Ishikawa (cell line): ENCODE measurements at regions not wholly inside any gene's neighbourhood (a gene's known extent, or its start where the extent isn't known, plus 50 kb on each side); places are given as distances from the start of the nearest gene placed in this dataset.

Experiments used
- CEBPB ChIP-seq: IDR thresholded peaks from 2 replicates; pipeline ENCODE4 v1.6.1; 2012
- CREB1 ChIP-seq: IDR thresholded peaks from 2 replicates; pipeline ENCODE4 v1.6.1; 2012; ENCODE audit warnings: low read depth
- EGR1 ChIP-seq: IDR thresholded peaks from 2 replicates; pipeline ENCODE4 v1.6.1; 2012
- EP300 ChIP-seq: IDR thresholded peaks from 2 replicates; pipeline ENCODE4 v1.6.1; 2012; ENCODE audit warnings: borderline replicate concordance
- FOXM1 ChIP-seq: IDR thresholded peaks from 2 replicates; pipeline ENCODE4 v1.6.1; 2012; ENCODE audit warnings: low read depth, borderline replicate concordance
- NFIC ChIP-seq: IDR thresholded peaks from 2 replicates; pipeline ENCODE4 v1.6.1; 2012
- RAD21 ChIP-seq: IDR thresholded peaks from 2 replicates; pipeline ENCODE4 v1.6.1; 2012; ENCODE audit warnings: low read depth
- TAF1 ChIP-seq: IDR thresholded peaks from 2 replicates; pipeline ENCODE4 v1.6.1; 2012; ENCODE audit warnings: low read depth, mild to moderate bottlenecking
- TCF12 ChIP-seq: IDR thresholded peaks from 2 replicates; pipeline ENCODE4 v1.6.1; 2012; ENCODE audit warnings: low read depth
- TEAD4 ChIP-seq: IDR thresholded peaks from 2 replicates; pipeline ENCODE4 v1.6.1; 2012
- YY1 ChIP-seq: IDR thresholded peaks from 2 replicates; pipeline ENCODE4 v1.6.1; 2012; ENCODE audit warnings: low read depth
- ZBTB7A ChIP-seq: IDR thresholded peaks from 2 replicates; pipeline ENCODE4 v1.6.1; 2012; ENCODE audit warnings: low read depth
- TF ChIP-seq, protein P1 (sequence below): IDR thresholded peaks from 2 replicates; pipeline ENCODE4 v1.6.1; 2012
- TF ChIP-seq, protein P2 (sequence below): IDR thresholded peaks from 2 replicates; pipeline ENCODE4 v1.6.1; 2012; ENCODE audit warnings: low read depth, mild to moderate bottlenecking
- TF ChIP-seq, protein P3 (sequence below): IDR thresholded peaks from 2 replicates; pipeline ENCODE4 v1.6.1; 2012

DNA sequence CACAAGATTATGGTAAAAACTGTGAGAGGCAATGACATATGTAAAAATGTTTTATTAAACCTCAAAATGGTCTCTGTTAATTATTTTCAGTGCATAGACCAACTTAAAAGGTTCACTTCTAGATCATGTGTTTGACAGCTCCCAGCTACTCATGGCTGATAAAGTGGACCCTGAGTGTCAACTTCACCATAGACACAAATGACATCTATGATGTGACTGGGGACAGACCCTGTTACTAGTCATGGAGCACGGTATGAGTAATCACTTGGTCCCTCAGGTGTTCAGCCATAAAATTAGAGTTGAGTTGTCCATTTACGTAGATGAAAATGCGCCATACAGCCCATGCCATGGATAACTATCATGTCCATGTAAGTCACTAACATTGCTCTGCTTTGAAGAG is 199.8 kb downstream of the ZNF365 start:
- no peak for TF ChIP-seq NFIC
- no peak for TF ChIP-seq FOXM1

DNA sequence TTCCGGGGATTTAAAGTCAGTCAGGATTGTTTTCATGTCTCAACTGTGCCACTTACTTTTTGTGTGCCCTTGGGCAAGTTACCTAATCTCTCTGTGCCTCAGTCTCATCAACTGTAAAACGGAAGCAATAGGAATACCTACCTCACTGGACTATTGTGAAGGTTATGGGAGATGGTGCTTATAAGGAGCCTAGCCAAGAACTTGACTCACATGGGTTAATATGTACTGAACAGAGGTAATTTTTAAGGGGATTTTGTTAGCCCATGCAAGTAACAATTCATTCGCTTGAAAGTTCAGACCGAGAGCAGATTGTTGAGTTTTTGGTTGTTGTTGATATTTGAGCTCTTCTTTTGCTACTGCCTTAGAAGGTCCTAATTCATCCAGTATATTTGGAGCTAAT is 202.9 kb downstream of the ZNF365 start:
- TF ChIP-seq EP300 (no peak), YY1 (no peak), TCF12 (no peak), FOXM1 (no peak), TEAD4 (no peak)

DNA sequence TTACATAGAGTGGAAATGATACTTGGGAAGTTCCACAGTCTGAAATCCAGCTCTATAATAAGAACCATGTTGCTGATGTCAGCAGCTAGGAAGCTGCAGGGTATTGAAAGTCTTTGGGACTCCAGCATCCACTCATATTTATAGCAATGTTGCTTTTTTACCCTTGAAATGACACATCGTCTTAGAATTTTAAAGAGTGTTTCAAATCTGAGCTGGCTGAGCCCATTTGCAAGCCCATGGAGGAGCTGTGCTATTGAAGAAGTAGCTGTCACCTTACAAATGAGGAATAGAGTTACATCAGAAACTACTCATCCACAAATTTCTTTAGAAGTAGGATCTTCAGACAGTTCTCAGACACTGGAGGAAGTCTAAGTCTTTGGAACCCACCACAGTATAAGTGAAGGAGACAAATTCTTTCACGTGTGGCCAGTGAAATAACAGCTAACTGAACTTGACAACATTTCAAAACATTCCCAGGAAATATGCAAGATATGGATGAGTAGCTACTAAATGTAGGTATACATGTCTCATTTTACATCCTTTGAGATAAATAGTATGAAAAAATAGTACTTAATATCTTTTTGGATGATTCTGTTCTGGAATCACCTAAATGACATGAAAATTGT is 203.6 kb downstream of the ZNF365 start:
- TF ChIP-seq ZBTB7A: no peak
- TF ChIP-seq, protein P1, sequence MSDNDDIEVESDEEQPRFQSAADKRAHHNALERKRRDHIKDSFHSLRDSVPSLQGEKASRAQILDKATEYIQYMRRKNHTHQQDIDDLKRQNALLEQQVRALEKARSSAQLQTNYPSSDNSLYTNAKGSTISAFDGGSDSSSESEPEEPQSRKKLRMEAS: no peak
- TF ChIP-seq YY1: no peak
- no peak for TF ChIP-seq CEBPB
- no peak for TF ChIP-seq CREB1
- TF ChIP-seq TCF12: no peak
- TF ChIP-seq, protein P2, sequence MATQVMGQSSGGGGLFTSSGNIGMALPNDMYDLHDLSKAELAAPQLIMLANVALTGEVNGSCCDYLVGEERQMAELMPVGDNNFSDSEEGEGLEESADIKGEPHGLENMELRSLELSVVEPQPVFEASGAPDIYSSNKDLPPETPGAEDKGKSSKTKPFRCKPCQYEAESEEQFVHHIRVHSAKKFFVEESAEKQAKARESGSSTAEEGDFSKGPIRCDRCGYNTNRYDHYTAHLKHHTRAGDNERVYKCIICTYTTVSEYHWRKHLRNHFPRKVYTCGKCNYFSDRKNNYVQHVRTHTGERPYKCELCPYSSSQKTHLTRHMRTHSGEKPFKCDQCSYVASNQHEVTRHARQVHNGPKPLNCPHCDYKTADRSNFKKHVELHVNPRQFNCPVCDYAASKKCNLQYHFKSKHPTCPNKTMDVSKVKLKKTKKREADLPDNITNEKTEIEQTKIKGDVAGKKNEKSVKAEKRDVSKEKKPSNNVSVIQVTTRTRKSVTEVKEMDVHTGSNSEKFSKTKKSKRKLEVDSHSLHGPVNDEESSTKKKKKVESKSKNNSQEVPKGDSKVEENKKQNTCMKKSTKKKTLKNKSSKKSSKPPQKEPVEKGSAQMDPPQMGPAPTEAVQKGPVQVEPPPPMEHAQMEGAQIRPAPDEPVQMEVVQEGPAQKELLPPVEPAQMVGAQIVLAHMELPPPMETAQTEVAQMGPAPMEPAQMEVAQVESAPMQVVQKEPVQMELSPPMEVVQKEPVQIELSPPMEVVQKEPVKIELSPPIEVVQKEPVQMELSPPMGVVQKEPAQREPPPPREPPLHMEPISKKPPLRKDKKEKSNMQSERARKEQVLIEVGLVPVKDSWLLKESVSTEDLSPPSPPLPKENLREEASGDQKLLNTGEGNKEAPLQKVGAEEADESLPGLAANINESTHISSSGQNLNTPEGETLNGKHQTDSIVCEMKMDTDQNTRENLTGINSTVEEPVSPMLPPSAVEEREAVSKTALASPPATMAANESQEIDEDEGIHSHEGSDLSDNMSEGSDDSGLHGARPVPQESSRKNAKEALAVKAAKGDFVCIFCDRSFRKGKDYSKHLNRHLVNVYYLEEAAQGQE: no peak
- TF ChIP-seq TEAD4: no peak
- no peak for TF ChIP-seq EP300
- no peak for TF ChIP-seq FOXM1
- TF ChIP-seq TAF1: no peak
- no peak for TF ChIP-seq EGR1

DNA sequence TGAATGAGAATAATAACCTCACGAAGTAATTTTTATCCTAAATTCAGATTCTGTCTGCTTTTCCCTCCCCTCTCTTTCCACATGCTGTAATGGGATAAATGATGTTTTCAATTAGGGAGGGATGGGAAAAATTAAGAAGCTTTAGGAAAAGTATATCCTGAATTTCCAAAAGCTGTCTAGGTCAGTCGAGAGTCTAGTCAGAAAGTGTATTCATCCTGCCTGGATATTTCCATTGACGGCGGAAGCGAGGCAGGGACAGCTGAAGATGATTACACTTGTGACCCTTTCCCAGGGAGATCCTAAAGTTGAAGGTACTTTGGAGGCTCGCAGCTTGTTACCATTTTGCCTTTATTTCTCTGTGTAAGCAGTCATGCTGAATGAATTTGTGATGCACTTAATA is 204.1 kb downstream of the ZNF365 start:
- no peak for TF ChIP-seq TAF1
- no peak for TF ChIP-seq EGR1
- no peak for TF ChIP-seq NFIC

DNA sequence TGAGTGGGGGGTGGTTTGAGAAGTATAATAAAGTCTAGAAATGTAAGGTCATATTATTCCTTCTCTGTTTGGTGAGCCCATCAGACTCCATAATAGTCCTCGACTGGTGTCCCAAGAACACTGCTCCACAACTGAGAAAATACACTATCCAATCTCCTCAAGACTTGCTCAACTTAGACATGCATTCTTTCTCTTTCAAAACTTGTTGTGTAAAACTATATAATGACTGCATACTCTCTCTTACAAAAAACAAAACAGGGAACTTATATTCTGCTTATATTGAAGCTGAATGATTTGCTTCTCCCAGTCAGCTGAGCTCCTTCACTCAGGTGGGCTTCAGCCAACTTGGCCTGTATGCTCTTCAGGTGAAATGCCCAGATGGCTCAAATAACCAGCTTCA is 204.7 kb downstream of the ZNF365 start:
- TF ChIP-seq EP300: no peak
- TF ChIP-seq, protein P3, sequence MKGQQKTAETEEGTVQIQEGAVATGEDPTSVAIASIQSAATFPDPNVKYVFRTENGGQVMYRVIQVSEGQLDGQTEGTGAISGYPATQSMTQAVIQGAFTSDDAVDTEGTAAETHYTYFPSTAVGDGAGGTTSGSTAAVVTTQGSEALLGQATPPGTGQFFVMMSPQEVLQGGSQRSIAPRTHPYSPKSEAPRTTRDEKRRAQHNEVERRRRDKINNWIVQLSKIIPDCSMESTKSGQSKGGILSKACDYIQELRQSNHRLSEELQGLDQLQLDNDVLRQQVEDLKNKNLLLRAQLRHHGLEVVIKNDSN: no peak
- TF ChIP-seq, protein P2: no peak
- no peak for TF ChIP-seq RAD21
- TF ChIP-seq TEAD4: no peak

DNA sequence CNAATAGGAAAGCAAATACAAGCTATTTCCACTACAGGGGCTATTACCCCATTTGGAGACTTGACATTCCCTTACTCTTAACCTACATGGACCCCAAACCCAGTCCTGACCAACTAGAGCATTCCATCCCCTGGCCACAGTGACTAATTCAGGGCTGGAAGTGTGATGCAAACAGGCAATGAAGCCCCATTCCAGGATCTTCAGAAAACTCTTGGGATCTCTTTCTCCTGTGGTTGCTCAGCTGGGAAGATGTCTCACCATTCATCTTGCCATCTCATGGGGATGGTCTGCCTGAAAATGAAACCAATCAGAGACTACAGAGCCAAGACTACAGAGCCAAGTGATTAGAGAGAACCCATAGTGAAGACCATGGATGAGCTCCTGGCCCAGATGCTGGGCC is 206.2 kb downstream of the ZNF365 start:
- TF ChIP-seq YY1 (no peak), TAF1 (no peak), NFIC (no peak), TCF12 (no peak), RAD21 (no peak), CREB1 (no peak)

DNA sequence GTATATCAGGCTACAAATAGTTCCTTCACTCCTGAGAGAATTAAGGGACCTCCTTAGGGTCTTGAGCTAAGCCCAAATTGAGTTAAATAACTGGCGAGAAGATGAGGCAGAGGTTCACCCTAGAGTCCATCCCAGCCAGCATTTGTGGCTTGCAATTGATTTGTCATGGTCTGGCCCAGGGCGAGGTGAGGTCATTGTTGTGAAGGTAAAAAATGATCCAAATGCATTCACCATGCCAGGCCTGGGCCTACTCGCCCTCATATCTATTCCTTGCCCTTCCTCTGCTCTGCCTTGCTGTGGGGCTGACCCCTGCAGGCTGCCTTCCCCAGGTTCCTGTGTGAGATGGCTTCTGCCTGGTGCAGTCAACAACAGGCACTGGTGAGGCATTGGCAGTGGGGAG is 207.2 kb downstream of the ZNF365 start:
- TF ChIP-seq EGR1 (no peak), NFIC (no peak), TAF1 (no peak), ZBTB7A (no peak), TEAD4 (no peak), YY1 (no peak), RAD21 (no peak), TCF12 (no peak), EP300 (no peak), CREB1 (no peak), FOXM1 (no peak), CEBPB (no peak)
- TF ChIP-seq, protein P1: no peak
- TF ChIP-seq, protein P2: no peak
- TF ChIP-seq, protein P3: no peak
